ENCODE measurements at regions not wholly inside any gene's neighbourhood (a gene's known extent, or its start where the extent isn't known, plus 50 kb on each side); places are given as distances from the start of the nearest gene placed in this dataset.

- no peak for DNase-seq
- ATAC-seq, result no peak
- intact Hi-C loops (cut with DNase I), result no loop called here
Measured at GRCh38 chr12:33669349-33669748, 229.7 kb upstream of the SYT10 start.

GRCh38 chr12:33670284-33670683 lies 230.7 kb upstream of the SYT10 start:
- DNase-seq (no peak), ATAC-seq (no peak)
- intact Hi-C loops (cut with DNase I), result no loop called here

DNA sequence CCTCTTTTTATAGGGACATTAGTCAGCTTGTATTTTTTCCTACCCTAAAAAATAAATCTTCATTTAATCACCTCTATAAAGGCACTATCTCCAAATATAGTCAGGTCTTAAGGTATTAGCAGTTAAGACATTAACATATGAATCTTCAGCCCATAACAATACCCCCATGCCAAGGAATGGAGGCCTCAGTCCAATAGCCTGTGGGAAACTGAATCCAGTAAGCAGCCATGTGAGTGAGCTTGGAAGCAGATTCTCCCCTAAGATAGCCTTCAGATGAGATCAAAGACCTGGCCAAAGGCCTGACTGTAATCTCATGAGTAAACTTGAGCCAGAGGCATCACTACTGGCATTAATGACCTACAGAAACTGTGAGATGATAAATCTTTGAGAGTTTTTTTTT lies 232.1 kb upstream of the SYT10 start:
- ATAC-seq (no peak), DNase-seq (no peak)
- intact Hi-C loops (cut with DNase I), result no loop called here

DNA sequence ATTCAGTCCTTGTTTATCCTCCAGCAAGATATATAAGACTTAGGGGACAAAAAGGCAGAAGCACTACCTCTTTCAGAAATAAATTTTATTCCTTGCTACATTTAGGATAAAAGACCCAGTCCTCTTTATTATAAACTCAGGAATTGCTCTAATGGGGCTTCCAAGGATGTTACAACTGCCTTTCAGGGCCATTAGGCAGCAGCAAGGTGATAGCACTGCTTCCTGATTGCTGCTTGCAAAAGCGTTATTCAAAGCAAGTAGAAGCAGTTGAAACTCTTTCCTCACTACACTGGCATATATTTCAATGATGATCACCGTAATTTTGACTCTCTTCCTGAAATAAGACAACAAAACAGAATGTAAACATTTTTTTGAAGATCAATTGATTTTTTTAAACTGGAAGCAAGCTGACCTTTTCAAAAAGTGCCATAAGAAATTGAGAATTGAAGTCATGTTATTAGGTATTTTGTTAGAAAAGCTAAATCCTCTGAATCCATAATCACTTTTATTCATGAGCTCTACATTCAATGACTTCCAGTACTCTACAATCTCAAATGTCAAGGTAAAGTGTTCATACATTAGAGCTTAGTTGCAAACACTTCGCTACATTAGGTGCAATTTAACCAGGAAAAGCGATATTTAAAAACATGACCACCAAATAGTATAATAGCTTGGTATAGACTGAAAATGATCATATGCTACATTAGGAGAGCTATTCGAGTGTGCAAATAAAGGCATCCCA lies 233.4 kb upstream of the SYT10 start:
- intact Hi-C loops (cut with DNase I), result no loop called here
- ATAC-seq (no peak), DNase-seq (no peak)

- ATAC-seq (no peak), DNase-seq (no peak)
- intact Hi-C loops (cut with DNase I), result no loop called here
Measured at GRCh38 chr12:33676866-33677265, 237.2 kb upstream of the SYT10 start.

DNA sequence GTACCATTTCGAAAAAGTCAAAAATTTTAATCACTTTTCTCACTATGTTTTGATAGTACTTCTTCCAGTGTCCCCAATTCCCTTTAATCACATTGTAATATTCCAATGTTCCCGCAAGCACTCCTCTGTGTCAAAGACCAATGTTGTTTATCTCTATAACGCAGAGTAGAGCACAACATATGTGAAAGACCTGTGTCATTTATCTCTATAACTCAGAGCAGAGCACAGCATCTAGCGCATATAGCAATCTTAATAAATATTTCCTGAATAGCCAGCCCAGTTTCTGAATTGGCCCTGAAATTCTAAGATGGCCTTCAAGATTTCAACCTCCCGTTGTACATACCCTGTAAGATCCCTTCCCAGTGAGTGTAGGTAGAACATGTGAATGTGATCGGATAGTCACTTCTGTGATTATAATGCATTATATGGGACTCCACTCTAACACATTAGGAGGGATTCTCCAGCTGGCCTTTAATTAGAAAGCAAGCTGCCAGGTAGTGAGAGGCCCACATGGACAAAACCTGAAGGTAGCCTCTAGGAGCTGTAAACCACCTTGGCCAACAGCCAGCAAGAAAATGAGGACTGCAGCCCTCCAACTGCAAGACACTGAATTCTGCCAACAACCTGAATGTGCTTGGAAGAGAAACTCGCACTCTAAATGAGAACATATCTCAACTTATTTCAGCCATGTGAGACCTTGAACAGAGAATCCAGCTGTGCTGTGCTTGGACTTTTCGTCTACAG lies 238.8 kb upstream of the SYT10 start:
- DNase-seq, result no peak
- intact Hi-C loops (cut with DNase I), result no loop called here
- ATAC-seq, result no peak

- no peak for ATAC-seq
- intact Hi-C loops (cut with DNase I), result no loop called here
- no peak for DNase-seq
Measured at GRCh38 chr12:33690562-33690961, 250.9 kb upstream of the SYT10 start.

GRCh38 chr12:33703221-33703620 lies 263.6 kb upstream of the SYT10 start:
- ATAC-seq (no peak), DNase-seq (no peak)
- intact Hi-C loops (cut with DNase I), result no loop called here

DNA sequence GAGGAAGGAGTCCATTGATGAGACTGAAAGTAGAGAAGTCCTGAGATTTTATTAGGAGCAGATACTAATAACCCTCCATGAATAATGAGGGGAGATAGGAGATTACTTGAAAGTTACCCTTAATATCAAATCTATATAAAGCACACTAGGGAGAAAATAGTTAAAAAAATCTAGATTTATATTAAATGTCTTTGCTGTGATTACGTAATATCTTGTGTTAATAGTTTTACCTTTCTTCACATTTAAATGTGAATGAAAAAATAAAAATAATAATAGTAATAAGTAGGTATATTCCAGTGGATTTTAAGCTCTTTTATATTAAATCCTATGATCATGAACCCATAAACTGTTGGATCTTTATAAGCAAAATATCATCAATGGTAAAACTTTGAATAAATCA lies 267.3 kb upstream of the SYT10 start:
- intact Hi-C loops (cut with DNase I), result no loop called here
- no peak for ATAC-seq

DNA sequence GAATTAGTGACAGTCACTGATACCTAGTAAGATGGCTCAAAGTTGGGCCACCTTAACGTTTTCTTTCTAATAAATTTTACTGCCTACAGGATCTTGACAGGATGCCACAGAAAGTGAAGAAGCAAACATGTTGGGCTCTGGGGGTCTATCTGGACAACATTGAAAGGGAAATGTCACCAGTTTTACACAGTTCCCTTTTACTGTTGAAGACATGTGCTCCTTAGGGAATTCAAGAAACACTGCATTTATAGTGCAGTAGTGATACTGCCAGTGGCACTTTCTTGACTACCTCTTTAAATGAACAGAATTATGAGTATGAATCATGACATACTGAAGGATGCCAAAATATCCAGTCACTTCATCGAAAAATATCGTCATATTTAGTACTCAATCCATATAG lies 269.3 kb upstream of the SYT10 start:
- ATAC-seq (no peak), DNase-seq (no peak)
- intact Hi-C loops (cut with DNase I), result no loop called here

More for the DNA sequence above, 267.3 kb upstream of the SYT10 start:
- no peak for DNase-seq

DNA sequence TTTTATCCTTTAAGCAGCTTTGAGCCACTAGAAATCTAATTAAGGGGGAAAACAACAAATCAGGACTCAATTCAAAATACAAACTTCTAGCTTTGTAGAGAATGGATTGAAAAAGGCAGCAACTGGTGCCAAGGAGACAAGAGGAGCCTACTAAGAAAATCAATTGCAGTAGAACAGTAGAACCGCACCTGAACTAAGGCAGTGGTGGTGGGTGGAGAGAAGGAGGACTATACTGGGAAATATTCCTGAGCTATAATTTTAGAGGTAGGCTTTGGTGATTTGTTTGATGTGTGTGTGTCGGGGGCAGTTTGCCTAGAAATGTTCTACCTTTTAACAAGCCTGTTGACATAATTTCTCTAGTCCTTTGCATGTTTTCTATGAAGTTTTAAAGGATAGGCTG lies 270.9 kb upstream of the SYT10 start:
- ATAC-seq (no peak), DNase-seq (no peak)
- intact Hi-C loops (cut with DNase I), result no loop called here

GRCh38 chr12:33718631-33719030 lies 279.0 kb upstream of the SYT10 start:
- intact Hi-C loops (cut with DNase I), result no loop called here
- no peak for DNase-seq
- no peak for ATAC-seq

- DNase-seq (no peak), ATAC-seq (no peak)
- intact Hi-C loops (cut with DNase I), result no loop called here
Measured at GRCh38 chr12:33721561-33721960, 281.9 kb upstream of the SYT10 start.

GRCh38 chr12:33724867-33725266 lies 285.2 kb upstream of the SYT10 start:
- no peak for DNase-seq
- intact Hi-C loops (cut with DNase I), result no loop called here
- no peak for ATAC-seq

GRCh38 chr12:33734871-33735270 lies 287.4 kb upstream of the ALG10 start:
- intact Hi-C loops (cut with DNase I), result no loop called here
- DNase-seq (no peak), ATAC-seq (no peak)

DNA sequence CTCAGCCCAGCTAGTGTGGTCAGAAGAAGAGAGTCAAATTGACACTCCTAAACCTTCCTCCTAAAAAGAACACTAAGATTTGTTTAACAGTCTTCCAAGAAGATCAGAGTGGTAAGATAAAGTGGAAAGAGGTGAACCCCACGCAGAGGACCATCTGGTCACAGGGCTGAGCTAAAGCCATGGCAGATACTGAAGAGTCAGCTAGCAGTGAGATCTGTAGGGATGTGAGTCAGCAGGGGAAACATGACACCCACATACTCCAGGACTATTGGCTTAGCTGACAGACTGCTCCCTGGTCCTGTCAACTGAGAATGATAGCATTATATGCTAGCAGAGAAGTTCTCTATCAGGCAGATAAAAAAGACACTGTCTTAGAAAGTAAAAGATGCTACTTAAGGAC lies 269.4 kb upstream of the ALG10 start:
- ATAC-seq, result no peak
- DNase-seq, result no peak
- intact Hi-C loops (cut with DNase I), result no loop called here

DNA sequence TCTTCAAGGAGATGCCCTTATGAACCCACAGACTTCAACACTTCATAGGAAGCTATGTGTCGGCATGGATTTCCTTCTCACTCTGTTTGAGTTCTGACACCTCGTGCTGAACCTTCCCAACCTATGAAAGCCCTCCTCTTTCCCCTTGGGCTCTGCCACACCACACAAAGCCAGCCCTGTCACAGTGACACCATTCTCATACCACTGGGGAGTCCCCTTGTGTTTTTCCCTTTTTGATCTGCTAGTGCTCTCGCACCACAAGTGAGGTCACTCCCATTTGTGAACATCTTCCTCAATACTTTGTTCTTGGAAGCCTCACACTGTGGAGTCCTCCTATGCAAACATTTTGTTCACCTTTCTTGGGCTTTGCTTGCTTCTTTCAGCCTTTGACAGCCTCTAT lies 264.6 kb upstream of the ALG10 start:
- no peak for ATAC-seq
- intact Hi-C loops (cut with DNase I), result no loop called here
- no peak for DNase-seq

- ATAC-seq (no peak), DNase-seq (no peak)
- intact Hi-C loops (cut with DNase I), result no loop called here
Measured at GRCh38 chr12:33759279-33759678, 263.0 kb upstream of the ALG10 start.

GRCh38 chr12:33763331-33763730 lies 259.0 kb upstream of the ALG10 start:
- intact Hi-C loops (cut with DNase I), result no loop called here
- ATAC-seq (no peak), DNase-seq (no peak)

- no peak for ATAC-seq
- DNase-seq, result no peak
- intact Hi-C loops (cut with DNase I), result no loop called here
Measured at GRCh38 chr12:33770652-33771051, 251.6 kb upstream of the ALG10 start.

DNA sequence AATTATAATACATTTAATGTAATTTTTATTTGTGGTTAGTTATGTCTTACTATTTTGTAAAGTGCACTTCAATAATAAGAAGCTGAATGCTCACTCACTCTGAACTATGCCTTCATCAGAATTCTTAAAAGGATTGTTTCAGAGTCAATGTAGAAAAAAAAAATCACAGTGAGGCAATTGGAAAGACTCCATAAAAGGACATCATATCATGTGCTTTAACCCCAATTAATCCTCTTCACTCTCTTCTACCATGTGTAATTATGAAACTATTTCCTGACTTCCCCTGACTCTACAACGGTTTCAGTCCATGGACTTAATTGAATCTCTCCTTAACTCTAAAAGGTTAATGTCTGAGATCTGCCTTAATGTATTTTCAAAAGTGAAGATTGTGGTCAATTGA lies 250.4 kb upstream of the ALG10 start:
- DNase-seq, result no peak
- no peak for ATAC-seq
- intact Hi-C loops (cut with DNase I), result no loop called here
